Jurkat, Clone E6-1 (cell line): ENCODE measurements at regions not wholly inside any gene's neighbourhood (a gene's known extent, or its start where the extent isn't known, plus 50 kb on each side); places are given as distances from the start of the nearest gene placed in this dataset.
"Not testable (repeated sequence)": the region's sequence is repeated elsewhere in the genome, so short reads cannot be mapped to it uniquely, and the experiment has no call there.

Experiments
- DNase-seq: peaks from one replicate; pipeline ENCODE4 v3.0.0-alpha.2; 2011; ENCODE audit warnings: low read depth, low spot score
- H3K4me3 ChIP-seq: 2 replicates; pipeline ENCODE4 v1.5.1; 2011; ENCODE audit warnings: mild to moderate bottlenecking, low read length, control low read depth, moderate library complexity

- DNase-seq: no peak
- H3K4me3 ChIP-seq: no peak overlapping the region
These were observed 265.2 kb upstream of the IRX1 start for GRCh38 chr5:3330442-3330841.

- H3K4me3 ChIP-seq: no peak overlapping the region
- no peak for DNase-seq
These were observed 266.2 kb upstream of the IRX1 start for GRCh38 chr5:3329427-3329826.

GRCh38 chr5:3326841-3327232 is 268.8 kb upstream of the IRX1 start:
- DNase-seq: no peak
- H3K4me3 ChIP-seq: no peak overlapping the region

- no peak for DNase-seq
- H3K4me3 ChIP-seq: no peak overlapping the region
These were observed 269.4 kb upstream of the IRX1 start for GRCh38 chr5:3325972-3326840.

- H3K4me3 ChIP-seq: no peak overlapping the region
- no peak for DNase-seq
These were observed 270.2 kb upstream of the IRX1 start for GRCh38 chr5:3325201-3325971.

GRCh38 chr5:3324421-3325101 is 271.1 kb upstream of the IRX1 start:
- peak; percentile 11 for DNase-seq
- no peak overlapping the region for H3K4me3 ChIP-seq

GRCh38 chr5:3323966-3324365 is 271.7 kb upstream of the IRX1 start:
- DNase-seq: peak; percentile 8
- H3K4me3 ChIP-seq: not testable (repeated sequence)

- no peak for DNase-seq
- H3K4me3 ChIP-seq: no peak overlapping the region
These were observed 272.5 kb upstream of the IRX1 start for GRCh38 chr5:3323144-3323543.

GRCh38 chr5:3322642-3323041 is 273.0 kb upstream of the IRX1 start:
- no peak for DNase-seq
- no peak overlapping the region for H3K4me3 ChIP-seq

- DNase-seq: no peak
These were observed 273.7 kb upstream of the IRX1 start for GRCh38 chr5:3321923-3322322.

GRCh38 chr5:3321119-3321760 is 274.4 kb upstream of the IRX1 start:
- H3K4me3 ChIP-seq: no peak overlapping the region
- no peak for DNase-seq

More at GRCh38 chr5:3321923-3322322, 273.7 kb upstream of the IRX1 start:
- H3K4me3 ChIP-seq: no peak overlapping the region

GRCh38 chr5:3320317-3320875 is 275.2 kb upstream of the IRX1 start:
- DNase-seq: no peak
- H3K4me3 ChIP-seq: no peak overlapping the region

- H3K4me3 ChIP-seq: no peak overlapping the region
- DNase-seq: no peak
These were observed 278.4 kb upstream of the IRX1 start for GRCh38 chr5:3317051-3317795.

- DNase-seq: no peak
- H3K4me3 ChIP-seq: no peak overlapping the region
These were observed 282.1 kb upstream of the IRX1 start for GRCh38 chr5:3313569-3313968.

GRCh38 chr5:3312299-3312698 is 283.3 kb upstream of the IRX1 start:
- H3K4me3 ChIP-seq: no peak overlapping the region
- no peak for DNase-seq

- no peak overlapping the region for H3K4me3 ChIP-seq
- DNase-seq: no peak
These were observed 284.2 kb upstream of the IRX1 start for GRCh38 chr5:3311433-3311832.

- no peak overlapping the region for H3K4me3 ChIP-seq
- no peak for DNase-seq
These were observed 284.9 kb upstream of the IRX1 start for GRCh38 chr5:3310541-3311261.

GRCh38 chr5:3309538-3309937 is 286.1 kb upstream of the IRX1 start:
- no peak for DNase-seq

More at GRCh38 chr5:3309538-3309937, 286.1 kb upstream of the IRX1 start:
- H3K4me3 ChIP-seq: no peak overlapping the region
